Esophagus squamous epithelium (tissue), 5 donors: ENCODE measurements at regions not wholly inside any gene's neighbourhood (a gene's known extent, or its start where the extent isn't known, plus 50 kb on each side); places are given as distances from the start of the nearest gene placed in this dataset.

Experiments
- DNase-seq: peaks from one replicate; lab custom pipeline; 2025; lab: John Stamatoyannopoulos, UW
- H3K27ac ChIP-seq, 4 donors: fragments of 200-600 bp; sonication (generic); one replicate each; pipeline ENCODE4 v1.5.1; 2016 to 2019; ENCODE audit warnings: mild to moderate bottlenecking in 1 of 4
- H3K27me3 ChIP-seq, 4 donors: fragments of 200-600 bp; sonication (generic); 1 replicate in 3 of 4; 2 replicates in 1 of 4; pipeline versions ENCODE4 v1.5.1 to v1.6.0; 2017 to 2021; ENCODE audit warnings: antibody characterized with exemption in 1 of 4
- H3K36me3 ChIP-seq, 3 donors: fragments of 200-600 bp; sonication (generic); one replicate each; pipeline ENCODE4 v1.5.1; 2016 to 2019
- H3K4me1 ChIP-seq, 3 donors: fragments of 200-600 bp; sonication (generic); one replicate each; pipeline ENCODE4 v1.5.1; 2017 to 2019
- H3K4me3 ChIP-seq, 4 donors: fragments of 200-600 bp; sonication (generic); 1 replicate in 3 of 4; 2 replicates in 1 of 4; pipeline ENCODE4 v1.5.1; 2016 to 2019; ENCODE audit warnings: mild to moderate bottlenecking in 2 of 4, moderate library complexity in 1 of 4
- H3K9me3 ChIP-seq, 3 donors: fragments of 200-600 bp; sonication (generic); one replicate each; pipeline ENCODE4 v1.5.1; 2016 to 2019
- CTCF ChIP-seq, 6 experiments: fragments of 450-650 bp in 4 of 6; fragments of 200-600 bp in 2 of 6; sonication (generic) in 2 of 6; IDR thresholded peaks; one replicate each; pipeline ENCODE4 v1.5.1; 2016 to 2019; ENCODE audit warnings: antibody characterized with exemption in 6 of 6, mild to moderate bottlenecking in 4 of 6, moderate library complexity in 4 of 6
- POLR2A ChIP-seq, 4 donors: fragments of 450-650 bp; IDR thresholded peaks; one replicate each; pipeline ENCODE4 v1.6.1; 2017; ENCODE audit warnings: antibody characterized with exemption in 4 of 4, mild to moderate bottlenecking in 4 of 4, moderate library complexity in 3 of 4
- WGBS, 2 donors: methylation state at CpG; one replicate each; pipeline ENCODE4 v1.1.5; 2018; 5-methylcytosine and 5-hydroxymethylcytosine counted together
- intact Hi-C: fragments of 100-400 bp; cut with DNase I; formaldehyde crosslinking; loops from one replicate; pipeline ENCODE4 v1.15.0; 2022
- donor health status: DM: yes; HTN: yes; CAD: no.

GRCh38 chr2:200725596-200725995 is 86.1 kb upstream of the BZW1 start:
- Histone ChIP-seq H3K36me3 (no peaks in the 10 kb centered on the region), H3K27ac (no peak overlapping the region), H3K4me3 (no peak overlapping the region), H3K4me1 (no peaks in the 10 kb centered on the region), H3K27me3 (peaks cover 0 to 27% (median 0%) of the 10 kb centered on the region in 4 donors), H3K9me3 (no peaks in the 10 kb centered on the region)
- TF ChIP-seq CTCF (IDR thresholded peaks at IDR 0.05) = no peak
- TF ChIP-seq POLR2A (IDR thresholded peaks at IDR 0.05) = no peak
- 33 to 34% methylated on average over 1 to 3 of the region's 3 CpGs for WGBS, 2 donors
- intact Hi-C loops = no loop called here
- DNase-seq = no peak

- intact Hi-C loops = no loop called here
- TF ChIP-seq POLR2A (IDR thresholded peaks at IDR 0.05) (no peak), CTCF (IDR thresholded peaks at IDR 0.05) (no peak)
These were observed 83.1 kb upstream of the BZW1 start for GRCh38 chr2:200728630-200729029.

GRCh38 chr2:200730302-200730701 is 81.4 kb upstream of the BZW1 start:
- H3K27ac ChIP-seq = no peak overlapping the region
- H3K36me3 ChIP-seq = no peaks in the 10 kb centered on the region
- TF ChIP-seq POLR2A (IDR thresholded peaks at IDR 0.05) (no peak), CTCF (IDR thresholded peaks at IDR 0.05) (no peak)
- H3K4me3 ChIP-seq = no peak overlapping the region
- no peaks in the 10 kb centered on the region for H3K4me1 ChIP-seq
- WGBS, 2 donors = 74 to 79% methylated on average over 2 of the region's 2 CpGs
- no peak for DNase-seq
- H3K27me3 ChIP-seq = peaks cover 0 to 20% (median 0%) of the 10 kb centered on the region in 4 donors
- H3K9me3 ChIP-seq = no peaks in the 10 kb centered on the region
- intact Hi-C loops = no loop called here

More at GRCh38 chr2:200728630-200729029, 83.1 kb upstream of the BZW1 start:
- H3K9me3 ChIP-seq = no peaks in the 10 kb centered on the region
- WGBS, 2 donors = 13 to 14% methylated on average over 1 of the region's 1 CpG
- H3K4me1 ChIP-seq = no peaks in the 10 kb centered on the region
- no peak overlapping the region for H3K27ac ChIP-seq
- no peak for DNase-seq
- H3K27me3 ChIP-seq = peaks cover 0 to 33% (median 0%) of the 10 kb centered on the region in 4 donors
- H3K36me3 ChIP-seq = no peaks in the 10 kb centered on the region
- H3K4me3 ChIP-seq = no peak overlapping the region

- TF ChIP-seq CTCF (IDR thresholded peaks at IDR 0.05) (no peak), POLR2A (IDR thresholded peaks at IDR 0.05) (no peak)
- H3K27me3 ChIP-seq = peaks cover 0 to 14% (median 0%) of the 10 kb centered on the region in 4 donors
- H3K4me1 ChIP-seq = no peaks in the 10 kb centered on the region
- H3K36me3 ChIP-seq = no peaks in the 10 kb centered on the region
- WGBS, 2 donors = 66 to 83% methylated on average over 3 of the region's 3 CpGs
- no peak for DNase-seq
- H3K27ac ChIP-seq = no peak overlapping the region
- H3K9me3 ChIP-seq = no peaks in the 10 kb centered on the region
- no peak overlapping the region for H3K4me3 ChIP-seq
- intact Hi-C loops = no loop called here
These were observed 80.8 kb upstream of the BZW1 start for GRCh38 chr2:200730960-200731359.

- Histone ChIP-seq H3K36me3 (no peaks in the 10 kb centered on the region), H3K4me1 (no peaks in the 10 kb centered on the region), H3K9me3 (no peaks in the 10 kb centered on the region), H3K27ac (no peak overlapping the region), H3K4me3 (no peak overlapping the region), H3K27me3 (peaks cover 0 to 8% (median 0%) of the 10 kb centered on the region in 4 donors)
- TF ChIP-seq POLR2A (IDR thresholded peaks at IDR 0.05) = no peak
- TF ChIP-seq CTCF (IDR thresholded peaks at IDR 0.05) = no peak
- 94 to 100% methylated on average over 2 of the region's 2 CpGs for WGBS, 2 donors
- no peak for DNase-seq
- intact Hi-C loops = no loop called here
These were observed 78.8 kb upstream of the BZW1 start for GRCh38 chr2:200732866-200733265.
